ENCODE measurements at regions not wholly inside any gene's neighbourhood (a gene's known extent, or its start where the extent isn't known, plus 50 kb on each side); places are given as distances from the start of the nearest gene placed in this dataset.

- TF ChIP-seq TSHZ2 (CRISPR knock-in tag; IDR thresholded peaks at IDR 0.05): no peak
- no peak for TF ChIP-seq ISL1 (CRISPR knock-in tag; IDR thresholded peaks at IDR 0.05)
- TF ChIP-seq RARB (CRISPR knock-in tag; IDR thresholded peaks at IDR 0.05): no peak
- TF ChIP-seq ZNF8 (CRISPR knock-in tag; IDR thresholded peaks at IDR 0.05): no peak
Measured at GRCh38 chr15:95987886-95988573, 342.5 kb upstream of the NR2F2 start (continued).

- no peak for ATAC-seq
- TF ChIP-seq ISL1 (CRISPR knock-in tag; IDR thresholded peaks at IDR 0.05) (no peak), ARNTL (CRISPR knock-in tag; IDR thresholded peaks at IDR 0.05; ENCODE audit: borderline replicate concordance, low read depth) (no peak), ZNF70 (CRISPR knock-in tag; IDR thresholded peaks at IDR 0.05) (no peak), ZNF565 (CRISPR knock-in tag; conservative IDR thresholded peaks at IDR 0.05; ENCODE audit: low read depth) (no peak), ZFP30 (CRISPR knock-in tag; IDR thresholded peaks at IDR 0.05) (no peak), RARB (CRISPR knock-in tag; IDR thresholded peaks at IDR 0.05) (no peak), ESRRG (CRISPR knock-in tag; IDR thresholded peaks at IDR 0.05) (no peak), TSHZ2 (CRISPR knock-in tag; IDR thresholded peaks at IDR 0.05) (no peak), PATZ1 (CRISPR knock-in tag; IDR thresholded peaks at IDR 0.05; ENCODE audit: borderline replicate concordance) (no peak), OSR1 (CRISPR knock-in tag; IDR thresholded peaks at IDR 0.05) (no peak), CREB5 (CRISPR knock-in tag; IDR thresholded peaks at IDR 0.05; ENCODE audit: low read depth) (no peak), ZNF8 (CRISPR knock-in tag; IDR thresholded peaks at IDR 0.05) (no peak), ZC3H10 (CRISPR knock-in tag; IDR thresholded peaks at IDR 0.05) (no peak), TCF4 (CRISPR knock-in tag; IDR thresholded peaks at IDR 0.05; ENCODE audit: borderline replicate concordance) (no peak)
Measured at GRCh38 chr15:95988574-95988887, 342.0 kb upstream of the NR2F2 start.

- TF ChIP-seq ESRRG (CRISPR knock-in tag; IDR thresholded peaks at IDR 0.05) (no peak), ZC3H10 (CRISPR knock-in tag; IDR thresholded peaks at IDR 0.05) (no peak), ZNF70 (CRISPR knock-in tag; IDR thresholded peaks at IDR 0.05) (no peak), TCF4 (CRISPR knock-in tag; IDR thresholded peaks at IDR 0.05; ENCODE audit: borderline replicate concordance) (no peak), TOX (CRISPR knock-in tag; IDR thresholded peaks at IDR 0.05; ENCODE audit: borderline replicate concordance) (no peak), TSHZ2 (CRISPR knock-in tag; IDR thresholded peaks at IDR 0.05) (no peak)
- ATAC-seq: no peak
Measured at GRCh38 chr15:95989392-95989791, 341.1 kb upstream of the NR2F2 start.

Data from SK-N-SH treated with all-trans-retinoic acid at 6 μM for 48 hours (cell line).